Tibial nerve (tissue), 4 donors: ENCODE measurements at regions not wholly inside any gene's neighbourhood (a gene's known extent, or its start where the extent isn't known, plus 50 kb on each side); places are given as distances from the start of the nearest gene placed in this dataset.

Source experiments
- DNase-seq, 2 donors: peaks; one replicate each; pipeline ENCODE4 v3.0.0-alpha.2; 2019; ENCODE audit warnings: low spot score in 2 of 2
- H3K27ac ChIP-seq, 4 donors: fragments of 200-600 bp; sonication (generic) in 3 of 4; one replicate each; pipeline ENCODE4 v1.5.1; 2017 to 2019; ENCODE audit warnings: mild to moderate bottlenecking in 1 of 4
- H3K27me3 ChIP-seq, 2 donors: fragments of 200-600 bp; sonication (generic) in 1 of 2; one replicate each; pipeline versions ENCODE4 v1.5.1 to v1.6.0; 2017 to 2019
- H3K36me3 ChIP-seq, 3 donors: fragments of 200-600 bp; sonication (generic); one replicate each; pipeline ENCODE4 v1.5.1; 2018 to 2019
- H3K4me1 ChIP-seq, 4 donors: fragments of 200-600 bp; sonication (generic) in 3 of 4; one replicate each; pipeline ENCODE4 v1.5.1; 2017 to 2019
- H3K4me3 ChIP-seq, 4 donors: fragments of 200-600 bp; sonication (generic) in 3 of 4; one replicate each; pipeline ENCODE4 v1.5.1; 2017 to 2019; ENCODE audit warnings: mild to moderate bottlenecking in 1 of 4, moderate library complexity in 1 of 4
- H3K9me3 ChIP-seq, 4 donors: fragments of 200-600 bp; sonication (generic) in 3 of 4; one replicate each; pipeline ENCODE4 v1.5.1; 2017 to 2019
- CTCF ChIP-seq, 5 experiments: fragments of 200-600 bp in 3 of 5; fragments of 450-650 bp in 2 of 5; sonication (generic) in 3 of 5; IDR thresholded peaks; one replicate each; pipeline ENCODE4 v1.5.1; 2016 to 2019; ENCODE audit warnings: antibody characterized with exemption in 5 of 5, mild to moderate bottlenecking in 3 of 5, moderate library complexity in 2 of 5
- EP300 ChIP-seq, 2 donors: sonication (generic); formaldehyde crosslinking; IDR thresholded peaks; one replicate each; pipeline ENCODE4 v1.6.1; 2017; ENCODE audit warnings: antibody characterized with exemption in 2 of 2, mild to moderate bottlenecking in 1 of 2
- POLR2A ChIP-seq, 2 donors: fragments of 450-650 bp; IDR thresholded peaks; one replicate each; pipeline ENCODE4 v1.6.1; 2017; ENCODE audit warnings: antibody characterized with exemption in 2 of 2, mild to moderate bottlenecking in 2 of 2, moderate library complexity in 2 of 2
- whole genome bisulfite sequencing, 2 donors: methylation state at CpG; one replicate each; pipeline ENCODE4 v1.1.5; 2018; 5-methylcytosine and 5-hydroxymethylcytosine counted together

- H3K9me3 ChIP-seq, result no peaks in the 10 kb centered on the region
- 68 to 72% methylated on average over 7 of the region's 7 CpGs for WGBS, 2 donors
- H3K36me3 ChIP-seq, result no peaks in the 10 kb centered on the region
- TF ChIP-seq CTCF (IDR thresholded peaks at IDR 0.05) (no peak), EP300 (IDR thresholded peaks at IDR 0.05) (no peak)
- H3K27me3 ChIP-seq, result no peaks in the 10 kb centered on the region
- no peak for DNase-seq
- peaks cover 0 to 2% (median 0%) of the 10 kb centered on the region in 4 donors for H3K4me1 ChIP-seq
- H3K4me3 ChIP-seq, result no peak overlapping the region
- H3K27ac ChIP-seq, result no peak overlapping the region
These were observed 229.9 kb downstream of the ACKR3 start for GRCh38 chr2:236799391-236800026.

DNA sequence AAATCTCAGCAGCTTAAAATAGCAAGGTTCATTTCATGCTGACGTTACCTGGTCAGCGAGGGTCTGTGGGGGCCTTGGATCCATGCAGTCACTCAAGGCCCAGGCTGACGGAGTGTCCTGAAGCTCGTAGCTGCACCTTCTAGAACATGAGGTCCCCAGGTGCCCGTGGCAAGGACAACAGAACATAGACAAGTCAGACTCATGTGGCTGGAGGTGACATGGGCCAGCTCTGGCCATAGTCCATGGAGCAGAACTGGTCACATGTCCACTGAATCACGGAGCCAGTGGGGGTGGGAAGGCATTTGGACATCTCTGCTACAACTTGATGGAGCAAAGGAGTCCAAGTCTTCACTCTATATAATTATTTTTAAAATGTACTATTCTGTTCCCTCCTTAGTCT lies 233.2 kb downstream of the ACKR3 start:
- TF ChIP-seq CTCF (IDR thresholded peaks at IDR 0.05) (no peak), POLR2A (IDR thresholded peaks at IDR 0.05) (no peak), EP300 (IDR thresholded peaks at IDR 0.05) (no peak)
- Histone ChIP-seq H3K27ac (no peak overlapping the region), H3K4me3 (no peak overlapping the region), H3K9me3 (peaks cover 0 to 8% (median 0%) of the 10 kb centered on the region in 4 donors), H3K36me3 (no peaks in the 10 kb centered on the region), H3K4me1 (no peaks in the 10 kb centered on the region), H3K27me3 (no peaks in the 10 kb centered on the region)
- WGBS, 2 donors, result 90 to 91% methylated on average over 6 of the region's 6 CpGs
- no peak for DNase-seq

DNA sequence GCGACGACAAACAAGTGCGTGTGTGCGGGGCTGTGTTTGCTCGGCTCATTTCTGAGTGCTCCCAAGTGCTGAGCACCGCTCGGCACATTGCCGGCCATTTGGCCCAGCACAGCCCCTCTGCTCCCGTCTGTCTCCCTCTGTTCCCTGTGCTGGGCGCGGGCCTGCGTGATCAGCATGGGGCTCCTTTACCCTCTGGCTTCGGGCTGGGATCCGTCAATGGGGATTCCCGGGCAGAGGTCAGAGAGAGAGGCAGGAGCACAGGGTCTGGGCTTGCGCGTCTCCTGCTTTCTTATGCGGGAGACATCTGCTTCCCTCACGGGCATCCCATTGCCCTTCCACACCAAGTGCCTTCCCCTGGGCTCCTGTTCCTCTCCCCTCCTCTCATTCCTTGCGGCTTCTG lies 234.0 kb downstream of the ACKR3 start:
- TF ChIP-seq EP300 (IDR thresholded peaks at IDR 0.05) (no peak), POLR2A (IDR thresholded peaks at IDR 0.05) (no peak), CTCF (IDR thresholded peaks at IDR 0.05) (no peak)

GRCh38 chr2:236805800-236806531 lies 236.3 kb downstream of the ACKR3 start:
- TF ChIP-seq EP300 (IDR thresholded peaks at IDR 0.05), result no peak
- TF ChIP-seq CTCF (IDR thresholded peaks at IDR 0.05), result no peak
- no peak for TF ChIP-seq POLR2A (IDR thresholded peaks at IDR 0.05)
- 74 to 80% methylated on average over 6 of the region's 6 CpGs for WGBS, 2 donors
- Histone ChIP-seq H3K27me3 (no peaks in the 10 kb centered on the region), H3K9me3 (peaks cover 0 to 31% (median 0%) of the 10 kb centered on the region in 4 donors), H3K27ac (no peak overlapping the region), H3K4me1 (no peaks in the 10 kb centered on the region), H3K4me3 (no peak overlapping the region), H3K36me3 (no peaks in the 10 kb centered on the region)
- no peak for DNase-seq

More for the DNA sequence above, 234.0 kb downstream of the ACKR3 start:
- Histone ChIP-seq H3K4me3 (no peak overlapping the region), H3K27ac (no peak overlapping the region), H3K4me1 (no peaks in the 10 kb centered on the region), H3K36me3 (no peaks in the 10 kb centered on the region), H3K27me3 (no peaks in the 10 kb centered on the region), H3K9me3 (peaks cover 0 to 14% (median 0%) of the 10 kb centered on the region in 4 donors)
- 79 to 80% methylated on average over 18 to 20 of the region's 20 CpGs for WGBS, 2 donors
- no peak for DNase-seq

GRCh38 chr2:236809716-236810115 lies 240.1 kb downstream of the ACKR3 start:
- H3K9me3 ChIP-seq, result peaks cover 0 to 31% (median 0%) of the 10 kb centered on the region in 4 donors
- H3K4me1 ChIP-seq, result no peaks in the 10 kb centered on the region
- H3K27ac ChIP-seq, result no peak overlapping the region
- H3K4me3 ChIP-seq, result no peak overlapping the region
- H3K36me3 ChIP-seq, result no peaks in the 10 kb centered on the region
- WGBS, 2 donors, result 84 to 90% methylated on average over 1 of the region's 1 CpG
- no peaks in the 10 kb centered on the region for H3K27me3 ChIP-seq
- TF ChIP-seq CTCF (IDR thresholded peaks at IDR 0.05) (no peak), POLR2A (IDR thresholded peaks at IDR 0.05) (no peak), EP300 (IDR thresholded peaks at IDR 0.05) (no peak)
- no peak for DNase-seq
